T follicular helper cell (primary cell): ENCODE measurements at regions not wholly inside any gene's neighbourhood (a gene's known extent, or its start where the extent isn't known, plus 50 kb on each side); places are given as distances from the start of the nearest gene placed in this dataset.

Experiments
- DNase-seq: peaks from one replicate; pipeline ENCODE4 v3.0.0-alpha.2; 2020; ENCODE audit warnings: low read depth

GRCh38 chr9:88757406-88758010 lies 222.5 kb downstream of the NXNL2 start:
- DNase-seq = no peak

- DNase-seq = no peak
These were observed 224.4 kb downstream of the NXNL2 start for GRCh38 chr9:88759364-88759763.

GRCh38 chr9:88766778-88767503 lies 224.3 kb upstream of the S1PR3 start:
- no peak for DNase-seq

- DNase-seq = no peak
These were observed 223.8 kb upstream of the S1PR3 start for GRCh38 chr9:88767504-88767790.

- no peak for DNase-seq
These were observed 218.7 kb upstream of the S1PR3 start for GRCh38 chr9:88772575-88772974.

- no peak for DNase-seq
These were observed 218.1 kb upstream of the S1PR3 start for GRCh38 chr9:88773126-88773525.

- DNase-seq = no peak
These were observed 217.5 kb upstream of the S1PR3 start for GRCh38 chr9:88773627-88774244.

- DNase-seq = no peak
These were observed 216.2 kb upstream of the S1PR3 start for GRCh38 chr9:88775037-88775471.

- no peak for DNase-seq
These were observed 215.7 kb upstream of the S1PR3 start for GRCh38 chr9:88775559-88775958.

- DNase-seq = no peak
These were observed 215.3 kb upstream of the S1PR3 start for GRCh38 chr9:88775966-88776365.

- DNase-seq = no peak
These were observed 214.4 kb upstream of the S1PR3 start for GRCh38 chr9:88776717-88777497.

- no peak for DNase-seq
These were observed 213.6 kb upstream of the S1PR3 start for GRCh38 chr9:88777498-88778312.

GRCh38 chr9:88781628-88782391 lies 209.5 kb upstream of the S1PR3 start:
- DNase-seq = no peak

GRCh38 chr9:88782931-88783710 lies 208.1 kb upstream of the S1PR3 start:
- DNase-seq = no peak

GRCh38 chr9:88783711-88784083 lies 207.6 kb upstream of the S1PR3 start:
- no peak for DNase-seq

- no peak for DNase-seq
These were observed 206.3 kb upstream of the S1PR3 start for GRCh38 chr9:88784960-88785359.

- no peak for DNase-seq
These were observed 204.8 kb upstream of the S1PR3 start for GRCh38 chr9:88786291-88787079.

- DNase-seq = no peak
These were observed 201.5 kb upstream of the S1PR3 start for GRCh38 chr9:88789785-88790184.

- DNase-seq = no peak
These were observed 200.0 kb upstream of the S1PR3 start for GRCh38 chr9:88791105-88791805.
